ENCODE measurements at regions not wholly inside any gene's neighbourhood (a gene's known extent, or its start where the extent isn't known, plus 50 kb on each side); places are given as distances from the start of the nearest gene placed in this dataset.

DNA sequence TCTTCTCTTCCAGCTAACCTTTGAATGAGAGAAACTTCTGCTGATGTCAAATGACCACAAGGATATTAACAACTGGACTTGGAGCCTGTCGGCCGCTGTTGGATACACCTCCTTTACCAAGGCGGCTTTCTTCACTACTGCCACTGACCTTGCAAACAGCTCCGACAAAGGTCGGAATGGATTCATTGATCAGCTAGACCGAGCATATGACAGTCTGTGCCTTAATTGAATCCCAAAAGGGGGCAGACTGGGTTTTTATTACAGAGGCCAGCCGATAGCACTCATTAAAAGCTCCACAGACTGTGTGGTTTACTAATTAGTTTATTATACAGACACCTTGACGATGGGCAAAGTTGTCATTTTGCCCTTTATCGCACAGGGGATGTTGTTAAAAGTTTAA is 394.5 kb downstream of the RERGL start:
- Mint-ChIP-seq H3K27ac (ENCODE audit: unreplicated experiment) (no peak overlapping the region), H3K36me3 (ENCODE audit: low read depth) (no peaks in the 10 kb centered on the region), H3K4me3 (ENCODE audit: unreplicated experiment) (no peak overlapping the region), H3K27me3 (ENCODE audit: low read depth) (no peaks in the 10 kb centered on the region), H3K9me3 (ENCODE audit: low read depth) (no peaks in the 10 kb centered on the region), H3K4me1 (ENCODE audit: low read depth) (no peaks in the 10 kb centered on the region)
- DNase-seq (ENCODE audit: low spot score): no peak
- TF ChIP-seq, protein P1, sequence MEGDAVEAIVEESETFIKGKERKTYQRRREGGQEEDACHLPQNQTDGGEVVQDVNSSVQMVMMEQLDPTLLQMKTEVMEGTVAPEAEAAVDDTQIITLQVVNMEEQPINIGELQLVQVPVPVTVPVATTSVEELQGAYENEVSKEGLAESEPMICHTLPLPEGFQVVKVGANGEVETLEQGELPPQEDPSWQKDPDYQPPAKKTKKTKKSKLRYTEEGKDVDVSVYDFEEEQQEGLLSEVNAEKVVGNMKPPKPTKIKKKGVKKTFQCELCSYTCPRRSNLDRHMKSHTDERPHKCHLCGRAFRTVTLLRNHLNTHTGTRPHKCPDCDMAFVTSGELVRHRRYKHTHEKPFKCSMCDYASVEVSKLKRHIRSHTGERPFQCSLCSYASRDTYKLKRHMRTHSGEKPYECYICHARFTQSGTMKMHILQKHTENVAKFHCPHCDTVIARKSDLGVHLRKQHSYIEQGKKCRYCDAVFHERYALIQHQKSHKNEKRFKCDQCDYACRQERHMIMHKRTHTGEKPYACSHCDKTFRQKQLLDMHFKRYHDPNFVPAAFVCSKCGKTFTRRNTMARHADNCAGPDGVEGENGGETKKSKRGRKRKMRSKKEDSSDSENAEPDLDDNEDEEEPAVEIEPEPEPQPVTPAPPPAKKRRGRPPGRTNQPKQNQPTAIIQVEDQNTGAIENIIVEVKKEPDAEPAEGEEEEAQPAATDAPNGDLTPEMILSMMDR (IDR thresholded peaks at IDR 0.05): no peak

DNA sequence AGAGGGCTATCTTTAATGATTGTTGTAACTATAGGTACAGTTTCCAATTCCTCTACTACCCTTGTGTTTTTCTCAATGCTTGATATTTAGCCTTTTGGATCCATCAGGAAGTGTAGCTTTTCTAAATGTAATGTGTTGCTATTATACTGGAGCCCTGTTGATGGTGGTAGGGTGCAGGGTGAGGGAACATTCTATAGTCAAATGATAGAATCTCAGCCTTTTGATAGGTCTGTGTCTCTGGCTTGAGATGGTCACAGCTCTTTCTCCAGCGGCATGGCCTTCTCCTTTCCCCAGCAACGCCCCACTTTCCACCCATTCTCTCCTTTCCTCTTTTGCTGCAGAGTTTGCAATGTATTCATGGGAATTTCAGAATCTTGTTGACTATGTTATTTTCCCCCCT is 398.6 kb downstream of the RERGL start:
- H3K27ac Mint-ChIP-seq (ENCODE audit: unreplicated experiment): no peak overlapping the region
- H3K4me1 Mint-ChIP-seq (ENCODE audit: low read depth): no peaks in the 10 kb centered on the region
- TF ChIP-seq, protein P1 (IDR thresholded peaks at IDR 0.05): no peak
- no peaks in the 10 kb centered on the region for H3K27me3 Mint-ChIP-seq (ENCODE audit: low read depth)
- H3K36me3 Mint-ChIP-seq (ENCODE audit: low read depth): no peaks in the 10 kb centered on the region
- H3K9me3 Mint-ChIP-seq (ENCODE audit: low read depth): peaks cover 3% of the 10 kb centered on the region
- DNase-seq (ENCODE audit: low spot score): no peak
- no peak overlapping the region for H3K4me3 Mint-ChIP-seq (ENCODE audit: unreplicated experiment)

DNA sequence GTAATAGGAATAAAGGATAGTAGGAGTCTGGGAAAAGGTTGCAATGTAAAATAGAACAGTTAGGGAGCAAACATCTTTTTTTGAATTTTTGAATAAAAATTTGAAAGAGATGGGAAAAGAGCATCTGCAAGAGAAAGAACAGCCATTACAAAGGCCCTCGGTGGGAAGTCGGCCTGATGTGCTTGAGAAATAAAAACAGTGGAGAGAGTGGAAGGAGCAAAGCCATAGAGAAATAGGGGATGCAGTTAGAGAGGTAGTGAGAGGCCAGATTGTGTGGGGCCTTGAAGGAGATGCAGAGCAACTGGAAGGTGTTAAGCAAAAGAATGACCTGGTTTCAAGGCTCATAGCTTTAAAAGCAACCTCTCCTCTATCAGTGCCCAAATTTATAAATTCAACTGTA is 409.8 kb downstream of the RERGL start:
- H3K27me3 Mint-ChIP-seq (ENCODE audit: low read depth): peaks cover 6% of the 10 kb centered on the region
- TF ChIP-seq, protein P1 (IDR thresholded peaks at IDR 0.05): no peak
- no peak overlapping the region for H3K27ac Mint-ChIP-seq (ENCODE audit: unreplicated experiment)
- no peaks in the 10 kb centered on the region for H3K9me3 Mint-ChIP-seq (ENCODE audit: low read depth)
- H3K36me3 Mint-ChIP-seq (ENCODE audit: low read depth): no peaks in the 10 kb centered on the region
- H3K4me1 Mint-ChIP-seq (ENCODE audit: low read depth): no peaks in the 10 kb centered on the region
- DNase-seq (ENCODE audit: low spot score): no peak
- H3K4me3 Mint-ChIP-seq (ENCODE audit: unreplicated experiment): no peak overlapping the region

DNA sequence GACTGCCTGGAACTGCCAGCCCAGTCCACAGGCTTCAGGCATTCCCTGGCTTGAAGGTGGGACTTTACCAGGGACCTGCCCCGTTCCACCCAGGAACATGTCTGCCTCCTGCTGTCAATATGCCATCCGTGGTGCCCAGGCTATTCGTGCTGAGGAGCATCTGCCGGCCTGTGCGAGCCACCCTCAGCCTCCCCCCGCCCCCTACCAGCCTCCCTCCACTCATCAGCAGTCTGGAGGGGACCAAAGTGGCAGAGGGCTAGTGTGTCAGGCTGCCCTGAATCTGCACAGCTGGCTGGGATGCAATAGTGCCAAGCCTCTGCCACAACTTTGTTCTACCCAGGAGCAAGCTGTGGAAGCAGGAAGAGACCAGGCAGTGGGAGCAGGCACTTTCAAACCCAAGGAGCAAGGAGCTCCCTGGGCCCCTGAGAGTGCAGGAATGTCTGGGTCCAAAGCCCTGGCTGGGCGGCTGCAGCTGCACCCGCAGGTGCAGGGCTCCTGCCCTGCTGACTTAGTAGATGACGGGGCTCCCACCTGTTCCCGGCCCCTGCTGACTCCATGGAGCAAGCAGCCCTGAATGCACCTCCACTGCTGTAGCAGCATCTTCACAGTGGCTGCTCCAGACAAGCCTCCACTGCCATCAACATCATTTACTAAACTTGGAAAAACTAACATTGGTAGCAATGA is 423.2 kb downstream of the RERGL start:
- Mint-ChIP-seq H3K4me3 (ENCODE audit: unreplicated experiment) (no peak overlapping the region), H3K27me3 (ENCODE audit: low read depth) (peaks cover 3% of the 10 kb centered on the region), H3K9me3 (ENCODE audit: low read depth) (no peaks in the 10 kb centered on the region), H3K27ac (ENCODE audit: unreplicated experiment) (no peak overlapping the region), H3K36me3 (ENCODE audit: low read depth) (no peaks in the 10 kb centered on the region), H3K4me1 (ENCODE audit: low read depth) (no peaks in the 10 kb centered on the region)
- DNase-seq (ENCODE audit: low spot score): no peak
- TF ChIP-seq, protein P1 (IDR thresholded peaks at IDR 0.05): no peak

DNA sequence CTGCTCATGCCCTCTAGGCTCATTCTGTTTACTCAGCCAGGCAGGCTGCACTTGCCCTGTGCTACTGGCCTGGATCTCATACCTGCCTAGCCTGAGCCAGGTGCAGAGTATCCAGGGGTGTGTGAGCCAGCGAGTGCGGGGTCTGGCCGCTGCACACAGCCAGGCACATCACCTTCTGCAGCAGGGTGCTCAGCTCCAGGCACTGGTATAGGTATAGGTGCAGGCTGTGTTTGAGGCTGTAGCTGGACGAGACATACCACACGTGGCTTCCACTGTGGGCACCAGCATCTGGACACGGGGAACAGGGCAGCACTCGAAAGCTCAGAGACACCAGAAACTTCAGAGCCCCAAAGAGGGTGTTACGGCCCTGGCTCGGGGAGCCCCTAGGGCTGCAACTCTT is 424.2 kb downstream of the RERGL start:
- Mint-ChIP-seq H3K36me3 (ENCODE audit: low read depth) (no peaks in the 10 kb centered on the region), H3K9me3 (ENCODE audit: low read depth) (no peaks in the 10 kb centered on the region), H3K27ac (ENCODE audit: unreplicated experiment) (no peak overlapping the region), H3K27me3 (ENCODE audit: low read depth) (peaks cover 3% of the 10 kb centered on the region), H3K4me1 (ENCODE audit: low read depth) (no peaks in the 10 kb centered on the region), H3K4me3 (ENCODE audit: unreplicated experiment) (no peak overlapping the region)
- DNase-seq (ENCODE audit: low spot score): no peak
- TF ChIP-seq, protein P1 (IDR thresholded peaks at IDR 0.05): no peak
